ENCODE measurements at regions not wholly inside any gene's neighbourhood (a gene's known extent, or its start where the extent isn't known, plus 50 kb on each side); places are given as distances from the start of the nearest gene placed in this dataset.
"Not testable (repeated sequence)": the region's sequence is repeated elsewhere in the genome, so short reads cannot be mapped to it uniquely, and the experiment has no call there.

DNA sequence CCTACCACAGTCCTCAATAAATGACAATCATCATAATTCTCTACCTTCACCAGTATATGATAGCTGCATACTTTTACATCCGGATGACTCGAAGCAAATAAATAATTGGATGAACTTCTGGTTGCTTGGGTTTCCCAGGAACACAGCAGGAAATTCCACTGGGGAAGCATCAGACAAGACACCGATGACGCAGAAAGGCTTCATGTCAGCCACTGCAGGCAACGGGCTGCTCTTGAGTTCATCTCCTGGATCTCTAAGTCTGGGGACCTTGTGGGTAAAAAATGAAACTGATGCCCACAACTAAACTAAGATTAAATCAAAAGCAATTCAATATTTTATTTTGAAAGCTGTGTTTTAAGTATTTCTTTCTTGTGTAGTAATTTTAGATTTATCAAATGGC is 472.1 kb upstream of the C16orf82 start:
- Mint-ChIP-seq H3K9me3 (peaks cover 5% of the 10 kb centered on the region), H3K4me3 (no peak overlapping the region), H3K27ac (no peak overlapping the region), H3K4me1 (peaks cover 61% of the 10 kb centered on the region), H3K27me3 (peaks cover 11% of the 10 kb centered on the region), H3K36me3 (peaks cover 17% of the 10 kb centered on the region)
- CTCF ChIA-PET = interaction anchor here (0.6 to 3.1 kb wide), 4 partner anchors 13 to 291 kb away, joined by 3 to 14 read pairs (median 8); no protein-coding TSS in a partner anchor
- DNase-seq = no peak

GRCh38 chr16:26595199-26595598 is 471.5 kb upstream of the C16orf82 start:
- H3K4me3 Mint-ChIP-seq = no peak overlapping the region
- DNase-seq = no peak
- peaks cover 5% of the 10 kb centered on the region for H3K9me3 Mint-ChIP-seq
- H3K27ac Mint-ChIP-seq = no peak overlapping the region
- H3K27me3 Mint-ChIP-seq = peaks cover 8% of the 10 kb centered on the region
- H3K36me3 Mint-ChIP-seq = peaks cover 17% of the 10 kb centered on the region
- CTCF ChIA-PET = interaction anchor here (0.6 to 3.1 kb wide), 3 partner anchors 25 to 291 kb away, joined by 3 to 11 read pairs (median 4); no protein-coding TSS in a partner anchor
- H3K4me1 Mint-ChIP-seq = peaks cover 66% of the 10 kb centered on the region

GRCh38 chr16:26596033-26596432 is 470.7 kb upstream of the C16orf82 start:
- H3K36me3 Mint-ChIP-seq = peaks cover 16% of the 10 kb centered on the region
- DNase-seq, H3K4me3 Mint-ChIP-seq, H3K27ac Mint-ChIP-seq, H3K9me3 Mint-ChIP-seq, H3K27me3 Mint-ChIP-seq: not testable (repeated sequence)
- CTCF ChIA-PET = interaction anchor here (0.9 kb wide), 1 partner anchor 49 kb away, joined by 4 read pairs; no protein-coding TSS in a partner anchor
- peaks cover 71% of the 10 kb centered on the region for H3K4me1 Mint-ChIP-seq

- DNase-seq = peak; percentile 86
- Mint-ChIP-seq H3K27ac (peak overlapping the region; percentile 88), H3K9me3 (peaks cover 5% of the 10 kb centered on the region), H3K4me1 (peaks cover 89% of the 10 kb centered on the region), H3K4me3 (no peak overlapping the region), H3K27me3 (peaks cover 8% of the 10 kb centered on the region), H3K36me3 (peaks cover 16% of the 10 kb centered on the region)
- CTCF ChIA-PET = interaction anchor here (1.2 to 2.5 kb wide), 2 partner anchors 17 to 47 kb away, joined by 3 to 12 read pairs; no protein-coding TSS in a partner anchor
Observed at GRCh38 chr16:26598061-26598460, 468.7 kb upstream of the C16orf82 start.

GRCh38 chr16:26598998-26599784 is 467.5 kb upstream of the C16orf82 start:
- CTCF ChIA-PET = interaction anchor here (1.2 to 2.5 kb wide), 2 partner anchors 16 to 46 kb away, joined by 3 to 12 read pairs; no protein-coding TSS in a partner anchor
- Mint-ChIP-seq H3K4me3 (no peak overlapping the region), H3K4me1 (peaks cover 86% of the 10 kb centered on the region), H3K27ac (peak overlapping the region; percentile 88), H3K27me3 (no peaks in the 10 kb centered on the region), H3K36me3 (peaks cover 16% of the 10 kb centered on the region), H3K9me3 (peaks cover 5% of the 10 kb centered on the region)
- DNase-seq = no peak

- H3K9me3 Mint-ChIP-seq = peaks cover 8% of the 10 kb centered on the region
- CTCF ChIA-PET = interaction anchor here (2.5 to 2.7 kb wide), 2 partner anchors 46 kb away, joined by 9 to 12 read pairs; no protein-coding TSS in a partner anchor
- H3K27ac Mint-ChIP-seq = peak overlapping the region; percentile 88
- peaks cover 19% of the 10 kb centered on the region for H3K36me3 Mint-ChIP-seq
- H3K4me3 Mint-ChIP-seq = no peak overlapping the region
- no peaks in the 10 kb centered on the region for H3K27me3 Mint-ChIP-seq
- no peak for DNase-seq
- peaks cover 86% of the 10 kb centered on the region for H3K4me1 Mint-ChIP-seq
Observed at GRCh38 chr16:26599785-26600104, 467.0 kb upstream of the C16orf82 start.

- no peak for DNase-seq
- CTCF ChIA-PET = interaction anchor here (1.2 to 2.7 kb wide), 2 partner anchors 11 to 44 kb away, joined by 3 to 9 read pairs; no protein-coding TSS in a partner anchor
- peaks cover 21% of the 10 kb centered on the region for H3K36me3 Mint-ChIP-seq
- H3K27ac Mint-ChIP-seq = peak overlapping the region; percentile 91
- no peak overlapping the region for H3K4me3 Mint-ChIP-seq
- H3K27me3 Mint-ChIP-seq = no peaks in the 10 kb centered on the region
- peaks cover 86% of the 10 kb centered on the region for H3K4me1 Mint-ChIP-seq
- peaks cover 8% of the 10 kb centered on the region for H3K9me3 Mint-ChIP-seq
Observed at GRCh38 chr16:26601335-26601734, 465.4 kb upstream of the C16orf82 start.

DNA sequence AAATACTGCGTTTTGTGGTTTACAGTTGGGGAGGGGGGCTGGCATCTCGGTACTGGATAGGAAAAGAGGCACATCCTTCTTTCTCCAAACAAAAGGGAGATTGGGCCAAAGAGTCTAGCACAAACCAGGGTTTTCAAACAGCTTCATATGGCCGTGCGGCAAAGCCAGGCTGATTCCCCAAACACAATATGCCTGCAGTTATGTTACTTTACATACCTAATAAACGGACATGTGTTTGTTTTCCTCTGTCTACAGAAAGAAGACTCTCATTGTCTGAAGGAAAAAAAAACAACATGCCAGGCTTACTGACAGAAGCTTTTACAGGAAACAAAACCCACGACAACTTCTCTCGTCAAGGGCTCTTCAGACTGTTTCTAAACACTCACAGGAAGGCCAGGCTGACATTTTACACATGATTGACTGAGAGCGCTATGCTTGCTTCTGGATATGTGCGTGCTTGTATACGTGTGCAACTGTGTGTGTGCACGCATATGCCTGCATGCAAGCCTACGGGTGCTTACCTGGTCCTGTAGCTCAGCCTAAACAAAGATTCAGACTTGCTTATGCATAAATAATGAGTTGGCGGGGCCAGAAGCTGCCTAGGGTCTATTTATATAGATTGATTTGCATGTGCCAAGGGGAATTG is 461.0 kb upstream of the C16orf82 start:
- CTCF ChIA-PET = interaction anchor here (3.1 kb wide), 1 partner anchor 39 kb away, joined by 14 read pairs; no protein-coding TSS in a partner anchor
- H3K4me3 Mint-ChIP-seq = no peak overlapping the region
- H3K36me3 Mint-ChIP-seq = peaks cover 15% of the 10 kb centered on the region

GRCh38 chr16:26606381-26607150 is 460.2 kb upstream of the C16orf82 start:
- Mint-ChIP-seq H3K27ac (peak overlapping the region; percentile 87), H3K4me3 (no peak overlapping the region), H3K36me3 (peaks cover 15% of the 10 kb centered on the region), H3K4me1 (peaks cover 63% of the 10 kb centered on the region), H3K9me3 (peaks cover 8% of the 10 kb centered on the region), H3K27me3 (peaks cover 21% of the 10 kb centered on the region)
- CTCF ChIA-PET = interaction anchor here (3.1 kb wide), 1 partner anchor 38 kb away, joined by 14 read pairs; no protein-coding TSS in a partner anchor
- DNase-seq = no peak

More for the DNA sequence above, 461.0 kb upstream of the C16orf82 start:
- Mint-ChIP-seq H3K27ac (peak overlapping the region; percentile 87), H3K9me3 (peaks cover 8% of the 10 kb centered on the region), H3K4me1 (peaks cover 71% of the 10 kb centered on the region), H3K27me3 (peaks cover 17% of the 10 kb centered on the region)
- DNase-seq = no peak

DNA sequence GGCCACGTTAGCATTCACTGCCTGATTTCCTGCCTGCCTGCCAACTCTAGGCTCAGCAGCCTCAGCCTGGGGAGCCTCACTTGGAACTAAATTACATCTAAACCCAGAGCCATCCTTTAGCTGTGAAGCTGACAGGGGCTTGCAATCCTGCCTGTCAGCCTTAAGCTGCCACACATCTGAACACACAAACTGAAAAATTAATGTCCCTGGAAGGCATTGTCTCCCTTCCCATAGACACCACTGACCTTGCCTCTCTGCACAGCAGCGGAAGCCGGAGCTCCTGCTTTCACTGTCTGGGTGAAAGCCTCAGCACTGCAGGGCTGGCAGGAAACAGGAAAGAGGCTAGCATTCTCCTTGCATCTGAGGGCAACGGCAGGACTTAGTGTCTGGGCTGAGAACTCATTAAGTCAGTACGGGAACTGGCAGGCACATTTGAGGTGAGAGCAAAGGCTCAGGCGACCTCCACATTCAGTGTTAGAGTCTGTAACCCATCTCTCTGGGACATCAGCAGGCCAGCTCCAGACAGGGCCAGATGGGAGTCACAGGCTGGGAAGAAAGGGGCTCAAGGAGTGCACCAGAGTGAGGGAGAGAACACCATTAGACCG is 452.4 kb upstream of the C16orf82 start:
- peak overlapping the region; percentile 70 for H3K4me3 Mint-ChIP-seq
- CTCF ChIA-PET = interaction anchor here (0.7 to 1.9 kb wide), 5 partner anchors 16 to 49 kb away, joined by 3 to 10 read pairs (median 4); no protein-coding TSS in a partner anchor

DNA sequence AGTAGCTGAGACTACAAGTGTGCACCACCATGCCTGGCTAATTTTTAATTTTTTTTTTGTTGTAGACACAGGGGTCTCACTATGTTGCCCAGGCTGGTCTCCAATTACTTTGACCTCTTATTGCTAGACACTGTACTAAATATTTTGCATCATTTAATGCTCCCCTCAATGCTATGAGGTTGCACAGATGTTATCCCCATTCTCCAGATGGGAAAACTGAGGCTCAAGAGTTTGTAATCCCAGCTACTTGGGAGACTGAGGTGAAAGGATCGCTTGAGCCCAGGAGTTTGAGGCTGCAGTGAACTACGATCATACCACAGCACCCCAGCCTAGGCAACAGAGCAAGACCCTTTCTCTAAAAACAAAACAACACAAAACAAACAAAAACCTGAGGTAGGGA is 443.3 kb upstream of the C16orf82 start:
- peaks cover 24% of the 10 kb centered on the region for H3K4me1 Mint-ChIP-seq
- H3K9me3 Mint-ChIP-seq = peaks cover 31% of the 10 kb centered on the region
- H3K4me3 Mint-ChIP-seq = no peak overlapping the region
- no peak for DNase-seq
- H3K27ac Mint-ChIP-seq = no peak overlapping the region
- peaks cover 21% of the 10 kb centered on the region for H3K36me3 Mint-ChIP-seq
- H3K27me3 Mint-ChIP-seq = peaks cover 20% of the 10 kb centered on the region
- CTCF ChIA-PET = no interaction called here

More for the DNA sequence above, 452.4 kb upstream of the C16orf82 start:
- Mint-ChIP-seq H3K27ac (peak overlapping the region; percentile 90), H3K27me3 (peaks cover 22% of the 10 kb centered on the region), H3K36me3 (peaks cover 20% of the 10 kb centered on the region), H3K9me3 (peaks cover 24% of the 10 kb centered on the region), H3K4me1 (peaks cover 37% of the 10 kb centered on the region)
- DNase-seq = peak; percentile 50

DNA sequence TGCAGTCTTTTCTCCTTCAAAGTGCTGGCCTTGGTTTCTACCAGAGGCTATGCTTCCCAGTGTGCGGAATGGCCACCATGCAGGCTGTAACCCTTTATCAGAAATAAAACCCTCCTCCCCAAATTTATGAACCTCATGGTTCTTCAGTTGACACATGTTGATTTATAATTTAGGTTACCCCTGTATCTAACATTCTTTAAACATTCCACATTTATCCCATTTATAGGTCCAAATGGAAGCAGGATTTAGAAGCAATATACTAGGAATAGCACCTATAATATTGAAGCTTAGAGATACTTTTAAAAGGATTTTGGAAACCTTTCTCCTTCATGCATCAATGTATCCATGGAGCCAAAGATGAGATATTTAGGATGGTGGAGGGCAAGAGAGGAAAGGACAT is 438.8 kb upstream of the C16orf82 start:
- Mint-ChIP-seq H3K4me1 (peaks cover 4% of the 10 kb centered on the region), H3K4me3 (no peak overlapping the region), H3K9me3 (peaks cover 40% of the 10 kb centered on the region), H3K27me3 (peaks cover 18% of the 10 kb centered on the region), H3K36me3 (peaks cover 15% of the 10 kb centered on the region), H3K27ac (no peak overlapping the region)
- DNase-seq = no peak
- CTCF ChIA-PET = no interaction called here

GRCh38 chr16:26631365-26631764 is 435.4 kb upstream of the C16orf82 start:
- H3K4me3 Mint-ChIP-seq, DNase-seq, H3K4me1 Mint-ChIP-seq, H3K27ac Mint-ChIP-seq, CTCF ChIA-PET: not testable (repeated sequence)
- Mint-ChIP-seq H3K27me3 (peaks cover 11% of the 10 kb centered on the region), H3K36me3 (peaks cover 15% of the 10 kb centered on the region), H3K9me3 (peaks cover 44% of the 10 kb centered on the region)
